ENCODE measurements at regions not wholly inside any gene's neighbourhood (a gene's known extent, or its start where the extent isn't known, plus 50 kb on each side); places are given as distances from the start of the nearest gene placed in this dataset.

DNA sequence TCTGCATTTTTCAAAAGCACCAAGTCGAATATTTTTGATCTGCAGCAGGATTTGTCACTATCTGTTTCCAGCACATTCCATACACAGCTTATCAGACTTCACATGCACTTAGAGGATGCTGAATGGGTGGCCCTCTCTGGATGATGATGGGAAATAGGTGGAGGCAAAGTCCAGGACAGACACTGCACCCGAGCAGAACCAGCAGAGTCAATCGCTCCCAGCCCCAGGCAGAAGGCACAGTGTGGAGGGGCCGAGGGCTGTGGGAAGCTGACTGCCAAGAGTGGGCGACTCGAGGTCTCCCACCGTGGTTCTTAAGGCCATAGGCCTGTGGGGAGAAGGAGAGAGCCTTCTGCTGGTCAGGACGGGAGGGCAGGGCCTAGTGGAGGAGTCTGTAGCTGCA lies 490.2 kb upstream of the MGMT start:
- Histone ChIP-seq H3K79me2 (no peaks in the 10 kb centered on the region), H3K9ac (no peak overlapping the region)

DNA sequence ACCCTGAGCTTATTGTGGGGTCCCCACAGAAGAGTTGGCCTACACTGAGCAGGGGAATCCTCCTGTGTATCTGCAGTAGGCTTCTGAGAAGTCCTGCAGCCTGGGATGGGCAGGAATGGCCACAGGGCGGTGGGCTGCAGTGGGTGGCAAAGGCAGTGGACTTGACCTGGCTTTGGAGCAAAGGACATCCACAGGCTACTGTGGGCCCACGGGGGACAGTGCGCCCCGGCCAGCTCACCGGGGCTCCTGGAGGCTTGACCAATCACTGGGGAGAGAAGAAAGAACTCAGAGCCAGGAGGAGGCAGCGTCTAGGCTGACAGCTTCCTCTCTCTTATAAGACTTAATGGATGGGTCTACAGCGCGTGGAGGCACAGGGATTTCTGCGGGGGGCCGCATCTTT lies 488.8 kb upstream of the MGMT start:
- no peak overlapping the region for H3K9ac ChIP-seq
- no peak overlapping the region for H3K4me3 ChIP-seq (ENCODE audit: low read depth, low read length)
- H3K36me3 ChIP-seq (ENCODE audit: control insufficient read depth, insufficient read depth, low read length) = no peaks in the 10 kb centered on the region
- TF ChIP-seq, protein P1, sequence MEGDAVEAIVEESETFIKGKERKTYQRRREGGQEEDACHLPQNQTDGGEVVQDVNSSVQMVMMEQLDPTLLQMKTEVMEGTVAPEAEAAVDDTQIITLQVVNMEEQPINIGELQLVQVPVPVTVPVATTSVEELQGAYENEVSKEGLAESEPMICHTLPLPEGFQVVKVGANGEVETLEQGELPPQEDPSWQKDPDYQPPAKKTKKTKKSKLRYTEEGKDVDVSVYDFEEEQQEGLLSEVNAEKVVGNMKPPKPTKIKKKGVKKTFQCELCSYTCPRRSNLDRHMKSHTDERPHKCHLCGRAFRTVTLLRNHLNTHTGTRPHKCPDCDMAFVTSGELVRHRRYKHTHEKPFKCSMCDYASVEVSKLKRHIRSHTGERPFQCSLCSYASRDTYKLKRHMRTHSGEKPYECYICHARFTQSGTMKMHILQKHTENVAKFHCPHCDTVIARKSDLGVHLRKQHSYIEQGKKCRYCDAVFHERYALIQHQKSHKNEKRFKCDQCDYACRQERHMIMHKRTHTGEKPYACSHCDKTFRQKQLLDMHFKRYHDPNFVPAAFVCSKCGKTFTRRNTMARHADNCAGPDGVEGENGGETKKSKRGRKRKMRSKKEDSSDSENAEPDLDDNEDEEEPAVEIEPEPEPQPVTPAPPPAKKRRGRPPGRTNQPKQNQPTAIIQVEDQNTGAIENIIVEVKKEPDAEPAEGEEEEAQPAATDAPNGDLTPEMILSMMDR (IDR thresholded peaks at IDR 0.05) = no peak
- no peaks in the 10 kb centered on the region for H3K4me1 ChIP-seq
- no peak overlapping the region for H3K4me2 ChIP-seq (ENCODE audit: low read length)
- H2AFZ ChIP-seq = no peak overlapping the region
- no peaks in the 10 kb centered on the region for H3K79me2 ChIP-seq
- no peak overlapping the region for H3K27ac ChIP-seq
- no peaks in the 10 kb centered on the region for H3K9me3 ChIP-seq (ENCODE audit: control insufficient read depth, low read length)
- H3K27me3 ChIP-seq (ENCODE audit: control insufficient read depth, insufficient read depth, low read length) = no peaks in the 10 kb centered on the region

More for the DNA sequence above, 490.2 kb upstream of the MGMT start:
- no peaks in the 10 kb centered on the region for H3K27me3 ChIP-seq (ENCODE audit: control insufficient read depth, insufficient read depth, low read length)
- H3K4me2 ChIP-seq (ENCODE audit: low read length) = no peak overlapping the region
- no peaks in the 10 kb centered on the region for H3K4me1 ChIP-seq
- no peaks in the 10 kb centered on the region for H3K36me3 ChIP-seq (ENCODE audit: control insufficient read depth, insufficient read depth, low read length)
- H3K9me3 ChIP-seq (ENCODE audit: control insufficient read depth, low read length) = no peaks in the 10 kb centered on the region
- no peak overlapping the region for H2AFZ ChIP-seq
- TF ChIP-seq, protein P1 (IDR thresholded peaks at IDR 0.05) = no peak
- no peak overlapping the region for H3K27ac ChIP-seq
- H3K4me3 ChIP-seq (ENCODE audit: low read depth, low read length) = no peak overlapping the region

GRCh38 chr10:128979405-128979804 lies 487.6 kb upstream of the MGMT start:
- H3K9me3 ChIP-seq (ENCODE audit: control insufficient read depth, low read length) = no peaks in the 10 kb centered on the region
- no peak overlapping the region for H3K4me2 ChIP-seq (ENCODE audit: low read length)
- H3K27me3 ChIP-seq (ENCODE audit: control insufficient read depth, insufficient read depth, low read length) = no peaks in the 10 kb centered on the region

DNA sequence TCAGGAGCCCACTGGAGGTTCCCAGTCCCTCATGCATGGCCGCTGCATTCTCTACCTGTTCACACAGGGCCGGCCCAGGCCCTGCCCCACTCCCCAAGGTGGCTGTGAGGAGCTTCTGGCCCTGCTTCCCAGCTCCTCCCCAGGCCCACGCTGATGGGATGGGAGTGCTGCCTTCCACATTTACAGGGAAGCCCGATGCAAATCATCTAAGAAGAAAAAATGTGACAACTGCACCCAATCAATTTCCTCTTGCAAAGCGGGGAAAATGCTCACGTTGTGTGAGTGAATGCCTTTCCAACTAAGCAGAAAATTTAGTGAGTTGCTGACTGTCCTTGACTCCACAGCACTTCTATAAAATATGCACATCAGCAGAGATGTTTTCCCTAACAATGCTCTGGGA lies 485.8 kb upstream of the MGMT start:
- Histone ChIP-seq H3K27me3 (ENCODE audit: control insufficient read depth, insufficient read depth, low read length) (no peaks in the 10 kb centered on the region), H3K79me2 (no peaks in the 10 kb centered on the region), H3K27ac (no peak overlapping the region), H3K4me2 (ENCODE audit: low read length) (no peak overlapping the region), H3K4me3 (ENCODE audit: low read depth, low read length) (no peak overlapping the region), H2AFZ (no peak overlapping the region), H3K36me3 (ENCODE audit: control insufficient read depth, insufficient read depth, low read length) (no peaks in the 10 kb centered on the region), H3K9ac (no peak overlapping the region), H3K4me1 (no peaks in the 10 kb centered on the region), H3K9me3 (ENCODE audit: control insufficient read depth, low read length) (no peaks in the 10 kb centered on the region)
- TF ChIP-seq, protein P1 (IDR thresholded peaks at IDR 0.05) = no peak

More at GRCh38 chr10:128979405-128979804, 487.6 kb upstream of the MGMT start:
- Histone ChIP-seq H3K4me3 (ENCODE audit: low read depth, low read length) (no peak overlapping the region), H3K4me1 (no peaks in the 10 kb centered on the region), H3K27ac (no peak overlapping the region), H3K9ac (no peak overlapping the region), H2AFZ (no peak overlapping the region), H3K79me2 (no peaks in the 10 kb centered on the region), H3K36me3 (ENCODE audit: control insufficient read depth, insufficient read depth, low read length) (no peaks in the 10 kb centered on the region)
- TF ChIP-seq, protein P1 (IDR thresholded peaks at IDR 0.05) = no peak

- Histone ChIP-seq H3K27ac (no peak overlapping the region), H3K4me3 (ENCODE audit: low read depth, low read length) (no peak overlapping the region), H2AFZ (no peak overlapping the region), H3K9ac (no peak overlapping the region), H3K79me2 (no peaks in the 10 kb centered on the region), H3K27me3 (ENCODE audit: control insufficient read depth, insufficient read depth, low read length) (no peaks in the 10 kb centered on the region), H3K4me1 (no peaks in the 10 kb centered on the region), H3K36me3 (ENCODE audit: control insufficient read depth, insufficient read depth, low read length) (no peaks in the 10 kb centered on the region), H3K4me2 (ENCODE audit: low read length) (no peak overlapping the region), H3K9me3 (ENCODE audit: control insufficient read depth, low read length) (no peaks in the 10 kb centered on the region)
- TF ChIP-seq, protein P1 (IDR thresholded peaks at IDR 0.05) = no peak
Observed at GRCh38 chr10:128981881-128982615, 485.0 kb upstream of the MGMT start.

All from parathyroid adenoma (tissue), 2 donors.